Fibroblast of peridontal ligament (primary cell): ENCODE measurements at regions not wholly inside any gene's neighbourhood (a gene's known extent, or its start where the extent isn't known, plus 50 kb on each side); places are given as distances from the start of the nearest gene placed in this dataset.

Experiments used
- DNase-seq: peaks from one replicate; pipeline ENCODE4 v3.0.0-alpha.2; 2010; ENCODE audit errors: extremely low read depth

- no peak for DNase-seq
Measured at GRCh38 chr11:69393178-69393832, 88.2 kb upstream of the LINC01488 start.

DNA sequence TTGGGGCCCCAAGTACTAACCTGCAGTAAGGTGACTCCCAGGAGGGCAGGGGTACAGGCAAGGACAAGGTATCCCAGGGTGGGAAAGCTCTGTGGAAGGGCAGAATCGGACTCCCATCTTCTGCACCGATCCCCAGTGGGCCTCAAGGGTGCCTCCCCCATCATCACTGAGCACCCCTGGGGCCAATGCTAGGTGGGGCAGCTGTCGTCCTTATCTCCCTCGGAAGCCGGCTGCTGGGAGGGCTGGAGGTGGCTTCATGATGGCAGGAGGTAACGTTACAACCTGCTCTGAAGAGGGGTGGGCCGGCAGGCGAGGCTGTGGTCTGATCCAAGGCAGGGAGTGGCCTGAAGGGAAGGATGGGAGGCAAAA lies 87.6 kb upstream of the LINC01488 start:
- no peak for DNase-seq

- no peak for DNase-seq
Measured at GRCh38 chr11:69394234-69394868, 87.1 kb upstream of the LINC01488 start.

DNA sequence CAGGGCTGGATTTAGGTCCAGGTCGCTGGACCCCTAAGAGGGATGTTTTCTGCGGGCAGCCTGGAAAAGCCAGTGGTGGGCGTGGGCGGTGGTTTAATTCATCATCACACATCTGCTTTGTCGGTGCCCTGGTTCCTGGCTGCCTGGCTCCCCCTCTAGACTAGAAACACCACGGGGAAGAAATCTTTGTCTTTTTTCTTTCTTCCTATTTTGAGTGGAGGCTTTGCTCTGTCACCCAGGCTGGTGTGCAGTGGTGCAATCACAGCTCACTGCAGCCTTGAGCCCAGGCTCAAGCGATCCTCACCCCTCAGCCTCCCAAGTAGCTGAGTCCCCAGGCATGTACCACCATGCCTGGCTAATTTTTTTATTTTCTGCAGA lies 86.6 kb upstream of the LINC01488 start:
- peak; percentile 15 for DNase-seq

- DNase-seq: no peak
Measured at GRCh38 chr11:69395287-69395686, 86.2 kb upstream of the LINC01488 start.

DNA sequence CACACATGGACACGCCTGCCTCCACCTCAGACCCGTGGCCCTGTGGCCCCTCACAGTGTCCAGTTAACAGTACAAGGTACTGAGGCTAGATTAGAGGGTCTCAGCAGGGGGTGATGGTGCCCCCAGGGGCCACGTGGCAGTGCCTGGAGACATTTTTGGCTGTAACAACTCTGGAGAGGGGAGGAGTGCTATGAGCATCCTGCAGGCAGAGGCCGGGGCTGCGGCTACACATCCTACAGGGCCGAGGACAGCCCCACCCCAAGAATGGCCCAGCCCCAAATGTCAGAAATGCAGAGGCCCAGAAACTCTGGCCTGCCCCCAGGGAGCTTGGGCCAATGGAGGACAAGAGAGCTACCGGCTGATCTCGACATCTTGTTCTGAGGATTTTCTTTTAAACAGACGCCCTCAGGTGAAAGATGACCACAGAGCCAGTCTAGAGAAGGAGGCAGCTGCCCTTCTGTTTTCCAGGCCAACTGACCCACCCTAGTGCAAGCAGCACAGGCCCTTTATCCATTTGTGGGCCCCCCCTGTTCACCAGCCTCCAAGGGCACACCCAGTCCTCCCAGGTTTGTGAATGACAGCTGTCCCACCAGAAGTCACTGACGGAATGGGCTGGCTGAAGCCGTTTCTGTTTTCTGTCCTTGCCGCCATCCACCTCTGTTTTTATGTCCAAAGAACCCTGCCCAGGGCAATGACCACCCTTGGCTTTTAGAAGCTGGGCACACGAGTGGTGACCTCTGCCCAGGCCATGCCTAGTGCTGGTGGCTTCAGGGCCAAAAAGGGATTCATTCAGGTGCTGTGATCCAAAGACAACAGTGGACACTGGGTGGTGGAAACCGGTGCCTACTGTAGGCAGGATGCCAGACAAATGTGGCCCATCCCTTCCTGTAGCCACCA lies 85.2 kb upstream of the LINC01488 start:
- no peak for DNase-seq

- DNase-seq: no peak
Measured at GRCh38 chr11:69396948-69397307, 84.5 kb upstream of the LINC01488 start.

- no peak for DNase-seq
Measured at GRCh38 chr11:69397732-69398131, 83.7 kb upstream of the LINC01488 start.

DNA sequence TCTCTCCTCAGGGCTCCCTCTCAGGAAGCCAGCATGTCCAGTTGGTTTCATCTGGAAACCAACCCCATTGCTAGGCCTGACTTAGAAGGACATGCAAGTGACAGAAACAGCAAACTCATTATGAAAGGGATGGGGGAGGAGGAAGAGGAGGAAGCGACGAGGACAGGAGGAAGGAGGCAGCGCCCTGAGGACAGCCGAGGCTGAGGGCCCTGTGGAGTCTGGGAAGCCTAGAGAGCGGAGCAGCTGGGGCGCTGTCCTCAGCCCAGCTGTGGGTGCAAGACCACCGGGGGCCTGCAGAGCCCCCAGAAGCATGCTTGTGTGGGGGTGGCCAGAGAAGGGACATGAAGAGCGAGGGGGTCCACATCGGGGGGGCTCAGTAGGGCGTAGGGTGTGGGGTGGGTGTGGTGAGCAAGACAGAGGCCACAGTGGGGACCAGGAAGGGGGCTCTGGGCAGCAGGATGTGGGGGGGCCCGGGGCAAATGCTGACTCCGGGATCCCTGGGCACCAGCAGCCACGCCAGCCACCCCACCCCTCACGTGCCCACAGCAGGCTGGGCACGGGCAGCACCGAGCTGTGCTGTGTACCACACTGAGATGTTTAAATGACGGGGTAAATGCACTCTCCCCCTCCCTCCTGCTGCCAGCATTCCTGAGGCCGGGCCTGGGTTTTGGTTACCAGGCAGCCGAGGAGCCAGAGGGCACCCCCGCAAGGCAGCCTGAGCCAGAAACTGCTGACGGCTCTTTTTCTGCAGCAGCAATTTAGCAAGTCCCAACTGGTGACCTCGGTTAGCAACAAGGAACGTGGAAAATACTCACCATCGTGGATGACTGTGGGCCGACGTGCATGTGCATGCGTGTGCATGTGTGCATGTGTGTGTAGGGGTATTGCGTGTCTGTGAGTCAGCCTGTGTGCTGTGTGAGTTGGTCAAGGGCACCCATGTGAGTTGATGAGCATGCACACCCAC lies 82.7 kb upstream of the LINC01488 start:
- DNase-seq: peak; percentile 80

GRCh38 chr11:69400140-69400539 lies 81.3 kb upstream of the LINC01488 start:
- DNase-seq: no peak

- DNase-seq: no peak
Measured at GRCh38 chr11:69400771-69401590, 80.5 kb upstream of the LINC01488 start.

DNA sequence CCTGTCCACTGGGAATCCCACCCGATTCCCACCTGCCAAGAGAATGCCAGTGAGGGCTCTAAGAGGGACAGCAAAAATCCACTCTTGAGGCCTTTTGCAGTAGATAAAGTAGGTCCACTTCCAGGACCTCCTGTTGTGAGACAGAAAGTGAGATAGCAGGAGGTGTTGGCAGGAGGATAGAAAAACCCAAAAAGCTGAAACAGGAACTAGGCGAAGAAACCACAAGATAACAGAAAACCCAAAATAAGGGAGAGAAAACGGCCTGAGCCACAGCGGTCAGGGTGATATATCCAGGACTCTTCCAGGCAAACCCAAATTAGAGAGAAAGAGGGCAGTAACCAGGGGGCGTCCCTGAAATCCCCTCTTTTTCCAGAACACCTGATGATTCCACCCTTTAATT lies 79.7 kb upstream of the LINC01488 start:
- no peak for DNase-seq

- no peak for DNase-seq
Measured at GRCh38 chr11:69402251-69402887, 79.1 kb upstream of the LINC01488 start.

GRCh38 chr11:69403556-69404215 lies 77.8 kb upstream of the LINC01488 start:
- DNase-seq: peak; percentile 46

GRCh38 chr11:69406060-69406459 lies 75.4 kb upstream of the LINC01488 start:
- DNase-seq: no peak

- no peak for DNase-seq
Measured at GRCh38 chr11:69409812-69410645, 71.4 kb upstream of the LINC01488 start.

GRCh38 chr11:69411257-69411924 lies 70.1 kb upstream of the LINC01488 start:
- peak; percentile 33 for DNase-seq
